NCI-H128 (cell line): ENCODE measurements at regions not wholly inside any gene's neighbourhood (a gene's known extent, or its start where the extent isn't known, plus 50 kb on each side); places are given as distances from the start of the nearest gene placed in this dataset.

Experiments used
- DNase-seq: peaks from one replicate; lab custom pipeline; 2025; ENCODE audit not compliant: unreplicated experiment; lab: John Stamatoyannopoulos, UW

DNA sequence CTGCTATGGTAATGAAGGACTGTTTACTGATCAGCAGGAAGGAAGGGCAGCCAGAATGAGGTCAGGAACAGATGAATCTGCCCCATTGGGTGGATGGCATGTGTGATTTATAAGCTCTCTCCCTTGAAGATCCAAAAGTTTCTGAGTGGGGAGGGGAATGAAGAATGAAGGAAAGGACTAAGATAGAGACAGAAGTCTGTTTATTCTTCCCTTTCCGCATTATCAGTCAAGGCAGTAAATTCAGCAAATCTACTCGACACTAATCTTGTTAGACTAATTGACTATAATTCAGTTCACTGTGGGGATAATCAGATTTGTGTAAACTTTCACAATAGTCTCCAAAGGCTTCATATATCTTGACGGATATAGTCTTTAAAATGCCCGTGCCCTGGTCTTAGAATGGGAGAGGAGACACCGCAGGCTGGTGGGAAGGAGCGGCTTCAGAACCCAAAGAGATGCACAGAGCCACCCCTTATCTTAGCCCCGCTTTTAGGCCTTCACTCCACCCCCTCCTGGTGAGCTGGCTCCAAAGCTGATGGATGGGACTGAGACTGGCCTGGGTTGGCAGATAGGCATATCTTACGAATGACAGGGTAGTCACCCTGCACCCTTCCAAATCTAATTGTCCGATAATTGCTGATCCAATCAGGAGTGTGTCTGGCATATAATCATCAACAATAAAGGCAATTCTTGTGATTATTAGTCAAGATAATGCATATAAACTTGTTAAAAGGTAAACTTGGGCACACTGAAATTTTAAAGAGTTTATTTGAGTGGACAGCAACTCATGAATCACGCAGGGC, 76.0 kb upstream of the PPM1J start:
- no peak for DNase-seq

DNA sequence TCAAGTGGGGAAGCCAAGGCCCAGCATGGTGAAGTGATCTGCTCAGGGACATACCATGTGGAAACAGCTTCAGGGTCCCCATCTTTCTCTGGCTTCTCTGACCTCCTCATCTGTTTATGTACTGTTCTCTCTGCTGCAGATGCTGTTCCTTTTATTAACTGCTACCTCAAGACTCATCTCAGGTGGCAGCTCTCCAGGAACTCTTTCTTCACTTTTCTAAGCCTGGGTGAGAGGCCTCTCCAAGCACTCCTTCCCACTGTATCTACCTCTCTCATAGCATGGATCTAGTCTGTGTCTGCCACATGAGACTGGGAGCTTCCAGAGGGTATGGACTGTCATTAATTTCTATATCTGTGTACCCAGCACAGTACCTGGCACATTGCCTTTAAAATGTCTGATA, 73.4 kb upstream of the PPM1J start:
- DNase-seq, result no peak

DNA sequence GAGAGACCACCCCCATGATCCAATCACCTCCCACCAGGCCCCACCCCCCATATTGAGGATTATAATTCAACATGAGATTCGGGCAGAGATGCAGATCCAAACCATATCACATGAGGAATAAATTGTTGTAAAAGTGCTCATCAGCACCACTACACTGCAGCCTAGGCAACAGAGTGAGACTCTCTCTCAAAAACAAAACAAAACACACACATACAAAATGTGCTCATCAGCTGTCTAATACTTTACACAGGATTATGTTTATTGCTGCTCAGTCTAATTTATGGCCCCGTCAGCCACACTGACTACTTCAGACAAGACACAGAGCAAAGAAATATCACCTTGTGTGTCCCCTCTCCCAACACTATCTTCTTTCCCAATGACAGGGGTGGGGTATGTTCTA, 72.9 kb upstream of the PPM1J start:
- no peak for DNase-seq

DNA sequence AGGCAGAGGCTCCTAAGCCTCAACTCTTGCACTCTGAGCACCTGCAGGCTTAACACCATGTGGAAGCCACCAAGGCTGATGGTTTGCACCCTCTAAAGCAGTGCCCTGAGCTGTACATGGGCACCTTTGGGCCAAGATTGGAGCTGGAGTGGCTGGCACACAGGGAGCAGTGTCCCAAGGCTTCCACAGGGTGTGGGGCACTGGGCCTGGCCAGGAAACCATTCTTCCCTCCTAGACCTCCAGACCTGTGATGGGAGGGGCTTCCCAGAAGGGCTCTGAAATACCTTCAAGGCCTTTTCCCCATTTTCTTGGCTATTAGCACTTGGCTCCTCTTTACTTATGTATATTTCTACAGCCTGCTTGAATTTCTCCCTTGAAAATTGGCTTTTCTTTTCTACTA, 67.9 kb upstream of the PPM1J start:
- no peak for DNase-seq

DNA sequence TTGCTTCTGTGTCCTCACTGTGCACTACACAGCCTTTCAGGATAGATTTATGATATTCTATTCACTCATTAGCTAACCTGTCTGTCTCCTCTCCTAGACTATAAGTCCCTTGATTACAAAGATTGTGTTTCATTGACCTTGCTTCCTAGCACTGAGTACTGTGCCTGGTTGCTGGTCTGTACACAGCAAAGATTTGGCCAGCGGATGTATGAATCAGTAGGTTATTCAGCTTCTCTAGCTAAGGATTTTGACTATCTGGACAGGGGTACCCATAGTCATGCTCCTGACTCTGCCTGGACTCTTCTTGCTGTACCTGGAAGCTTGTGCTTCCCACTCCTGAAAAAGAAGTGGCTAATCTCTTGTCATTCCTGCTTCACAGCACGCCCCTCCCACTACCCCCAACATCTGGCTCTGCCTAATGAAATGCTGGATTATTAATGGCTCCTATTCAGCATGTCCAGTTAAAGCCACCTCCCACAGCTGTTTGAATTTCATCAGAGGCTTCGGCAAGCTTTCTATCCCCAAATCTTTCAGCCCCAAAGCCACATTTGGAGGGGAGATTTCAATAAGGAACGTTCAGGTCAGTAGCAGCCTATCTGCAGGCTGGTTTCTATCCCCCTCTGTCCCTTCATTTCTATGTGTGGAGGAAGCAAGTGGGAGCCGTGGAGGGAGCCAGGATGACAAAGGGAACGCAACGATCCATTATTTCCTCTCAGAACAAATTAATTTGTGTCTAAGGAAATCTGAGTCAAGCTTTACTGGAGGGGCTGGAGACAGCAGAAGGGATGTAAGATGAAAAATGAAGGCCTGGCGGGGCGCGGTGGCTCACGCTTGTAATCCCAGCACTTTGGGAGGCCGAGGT, 64.8 kb upstream of the PPM1J start:
- no peak for DNase-seq

DNA sequence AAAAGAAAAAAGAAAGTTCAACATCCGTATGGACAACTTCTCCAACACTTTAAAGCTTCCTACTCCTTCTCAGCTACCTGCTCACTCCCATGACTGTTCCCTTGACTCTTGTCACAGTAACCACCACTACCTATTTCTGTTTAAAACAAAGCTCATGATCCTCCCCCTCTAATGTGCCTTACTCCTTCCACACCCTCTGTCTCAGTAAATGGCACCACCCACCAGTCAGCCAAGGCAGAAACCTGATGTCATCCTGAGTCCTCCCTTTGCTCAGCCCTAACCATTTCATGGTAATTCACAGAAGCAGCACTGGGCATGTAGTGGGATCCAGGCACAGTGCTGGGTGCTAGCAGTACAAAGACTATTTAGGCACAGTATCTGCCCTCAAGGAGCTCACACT, 63.0 kb upstream of the PPM1J start:
- DNase-seq, result no peak

DNA sequence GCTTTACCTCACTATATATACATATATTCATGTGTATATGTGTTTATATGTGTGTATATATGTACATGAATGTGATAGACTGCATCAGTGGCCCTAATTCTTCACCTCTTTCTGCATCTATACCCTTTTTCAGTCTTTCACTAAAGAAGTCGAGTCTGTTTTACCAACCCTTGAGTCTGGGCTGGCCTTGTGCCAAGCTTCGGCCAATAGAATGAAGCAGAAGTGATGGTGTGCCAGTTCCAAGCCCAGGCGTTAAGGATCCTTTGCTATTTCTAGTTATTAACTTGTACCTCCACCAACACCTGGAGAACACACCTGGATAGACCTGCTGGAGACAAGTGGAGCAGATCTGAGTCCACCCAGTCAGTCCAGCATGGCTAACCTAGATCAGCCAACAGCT, 61.6 kb upstream of the PPM1J start:
- DNase-seq, result no peak

DNA sequence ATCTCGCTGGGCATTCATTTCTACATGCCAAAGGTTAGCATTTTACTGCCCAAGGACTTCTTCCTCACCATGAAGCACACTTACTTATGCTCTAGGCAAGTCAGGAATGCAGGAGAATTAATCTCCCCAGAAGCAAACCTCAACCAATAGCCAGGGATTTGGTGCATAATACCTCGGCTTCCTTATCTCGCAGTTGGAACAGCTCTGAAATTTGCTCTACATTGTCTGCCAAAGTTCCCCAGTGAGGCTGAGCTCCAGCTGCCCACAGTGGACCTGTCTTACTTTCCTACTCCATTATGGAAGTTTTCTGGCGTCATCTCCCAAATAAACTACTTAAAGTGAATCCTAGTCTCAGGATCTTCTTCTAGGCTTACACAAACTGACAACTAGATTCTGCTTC, 57.6 kb upstream of the PPM1J start:
- DNase-seq, result no peak

DNA sequence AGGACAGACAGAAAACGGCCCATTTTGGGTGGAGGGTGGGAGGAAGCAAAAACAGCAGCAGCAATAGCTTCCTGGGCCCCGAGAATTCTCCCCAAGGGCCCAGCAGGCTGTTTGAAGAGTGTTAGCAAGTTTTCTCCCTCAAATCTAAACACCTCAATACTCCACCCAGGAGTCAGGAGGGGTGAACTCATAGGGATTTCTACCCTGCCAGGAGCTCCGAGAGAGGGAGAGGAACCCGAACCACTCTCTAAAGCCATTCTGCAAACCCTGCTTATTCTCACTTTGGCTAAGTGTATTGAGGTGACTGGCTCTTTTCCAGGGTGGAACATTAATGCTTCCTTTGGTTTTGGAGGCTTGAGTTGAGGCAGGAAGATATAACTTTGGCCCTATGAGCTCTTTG, 55.6 kb upstream of the PPM1J start:
- no peak for DNase-seq

DNA sequence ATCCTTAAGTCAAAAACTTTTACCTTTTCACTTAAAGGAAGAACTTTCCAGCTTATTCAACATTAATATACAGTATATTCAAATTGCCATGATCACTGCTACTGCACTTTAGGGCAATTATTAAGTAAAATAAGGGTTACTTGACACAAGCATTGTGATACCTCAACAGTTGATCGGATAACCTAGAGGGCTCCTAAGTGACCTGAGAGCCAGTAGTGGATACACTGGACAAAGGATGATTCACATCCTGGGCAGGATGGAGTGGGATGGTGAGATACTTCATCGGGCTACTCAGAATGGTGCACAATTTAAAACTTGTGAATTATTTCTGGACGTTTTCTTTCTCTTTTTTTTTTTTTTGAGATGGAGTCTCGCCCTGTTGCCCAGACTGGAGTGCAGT, 54.5 kb upstream of the PPM1J start:
- no peak for DNase-seq

DNA sequence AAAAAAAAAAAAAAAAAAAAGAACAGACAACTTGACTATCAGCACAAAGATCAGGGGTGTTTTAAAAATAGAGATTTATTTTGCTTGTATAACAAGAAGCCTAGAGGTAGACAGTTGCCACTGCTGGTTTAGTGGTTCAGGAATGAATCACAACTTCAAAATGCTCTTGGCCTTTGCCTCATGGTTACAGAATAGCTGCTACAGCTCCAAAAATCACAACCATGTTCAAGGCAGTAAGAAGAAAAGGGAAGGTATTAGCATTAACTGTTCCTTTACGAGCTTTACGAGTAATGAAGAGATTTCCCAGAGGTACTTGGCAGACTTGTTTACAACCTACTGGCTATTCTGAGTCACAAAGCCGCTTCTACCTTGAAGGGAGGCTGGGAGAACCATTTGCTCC, 52.5 kb upstream of the PPM1J start:
- no peak for DNase-seq
